GM18511 (cell line): ENCODE measurements at regions not wholly inside any gene's neighbourhood (a gene's known extent, or its start where the extent isn't known, plus 50 kb on each side); places are given as distances from the start of the nearest gene placed in this dataset.
A peak's percentile ranks its signal among the peaks of the same experiment; 100 is the strongest.
"Not testable (repeated sequence)": the region's sequence is repeated elsewhere in the genome, so short reads cannot be mapped to it uniquely, and the experiment has no call there.

ENCODE experiments used
- ATAC-seq: cut with Tn5 transposase; IDR thresholded peaks from one replicate; pipeline ENCODE4 v1.9.1; 2021; ENCODE audit warnings: mild to moderate bottlenecking, moderate library complexity; ENCODE audit not compliant: unreplicated experiment

DNA sequence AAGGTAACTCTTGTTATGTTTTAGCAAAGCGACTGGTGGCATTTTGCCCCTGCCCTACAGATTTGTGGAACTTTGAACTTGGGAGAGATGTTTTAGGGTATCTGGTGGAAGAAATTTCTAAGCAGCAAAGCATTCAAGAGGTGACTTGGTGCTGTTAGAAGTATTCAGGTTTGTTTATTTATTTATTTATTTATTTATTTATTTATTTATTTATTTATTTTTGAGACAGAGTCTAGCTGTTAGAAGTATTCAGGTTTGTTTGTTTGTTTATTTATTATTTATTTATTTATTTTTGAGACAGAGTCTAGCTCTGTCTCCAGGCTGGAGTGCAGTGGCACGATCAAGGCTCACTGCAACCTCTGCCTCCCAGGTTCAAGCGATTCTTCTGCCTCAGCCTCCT lies 89.8 kb upstream of the DDHD1 start:
- not testable (repeated sequence) for ATAC-seq

DNA sequence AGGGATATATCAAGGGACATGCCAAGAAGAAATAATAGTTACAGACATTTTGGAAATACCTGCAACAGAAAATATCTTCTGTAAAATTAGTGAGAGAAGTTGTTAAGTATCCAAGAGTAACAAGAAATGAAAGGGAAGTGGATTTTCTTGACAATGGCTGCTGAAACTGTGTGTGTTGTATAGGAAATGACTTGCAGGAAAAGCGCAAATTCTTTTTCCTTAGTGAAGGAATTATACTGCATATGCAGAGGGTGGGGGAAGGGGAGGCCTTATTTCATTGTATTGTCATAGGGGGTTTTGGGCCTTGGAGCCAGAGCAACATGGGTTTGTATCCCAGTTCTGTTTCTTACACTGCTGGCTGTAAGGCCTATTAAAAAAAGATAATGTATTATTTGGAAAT lies 84.4 kb upstream of the DDHD1 start:
- ATAC-seq = no peak

DNA sequence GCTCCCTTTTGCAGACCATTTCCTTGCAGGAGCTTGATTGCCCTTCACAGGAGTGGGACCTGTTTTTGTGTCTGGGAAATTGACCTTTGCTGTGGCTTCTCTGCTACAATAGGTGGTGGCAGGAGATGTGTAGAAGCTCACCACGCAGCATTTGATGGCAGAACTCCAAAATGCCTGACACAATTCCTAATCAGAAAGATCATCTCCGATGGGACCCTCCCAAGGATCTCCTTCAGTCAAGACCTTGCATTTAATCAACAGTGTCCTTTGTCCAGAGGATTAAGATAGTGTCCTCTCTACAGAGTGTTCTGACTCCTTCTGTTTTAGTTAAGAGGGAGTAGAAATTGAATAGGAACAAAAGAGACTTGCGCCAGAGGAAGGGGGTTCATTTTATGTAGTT lies 83.6 kb upstream of the DDHD1 start:
- ATAC-seq = no peak

DNA sequence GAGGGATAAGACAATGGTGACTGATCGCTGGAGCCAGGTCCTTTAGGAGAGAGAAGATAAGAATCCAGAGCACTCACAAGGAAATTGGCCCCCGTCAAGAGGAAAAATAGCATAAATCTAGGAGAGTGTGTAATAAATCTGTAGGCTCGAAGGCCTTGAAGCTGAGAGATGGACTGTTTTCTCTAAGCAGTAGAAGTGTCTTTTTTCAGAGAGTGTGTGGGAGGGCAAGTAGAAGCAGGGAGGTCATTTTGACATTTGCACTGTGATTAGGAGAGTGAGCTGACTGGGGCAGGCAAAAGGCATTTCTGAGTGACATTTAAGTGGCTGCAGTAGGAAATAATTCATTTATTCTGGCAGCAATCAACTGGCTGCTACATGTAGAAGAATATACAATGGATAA lies 78.0 kb upstream of the DDHD1 start:
- ATAC-seq = no peak

DNA sequence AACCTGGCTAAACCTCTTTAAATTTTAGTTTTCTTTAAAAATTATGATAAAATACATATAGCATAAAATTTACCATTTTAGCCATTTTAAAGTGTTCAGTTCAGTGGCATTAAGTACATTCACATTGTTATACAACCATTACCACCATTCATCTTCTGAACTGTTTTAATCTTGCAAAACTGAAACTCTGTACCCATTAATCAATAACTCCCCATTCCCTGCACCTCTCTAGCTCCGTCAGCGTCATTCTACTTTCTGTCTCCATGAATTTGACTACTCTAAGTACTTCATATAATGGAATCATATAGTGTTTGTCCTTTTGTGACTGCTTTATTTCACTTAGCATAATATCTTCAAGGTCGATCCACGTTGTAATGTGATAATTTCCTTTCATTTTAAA lies 75.8 kb upstream of the DDHD1 start:
- ATAC-seq = no peak

DNA sequence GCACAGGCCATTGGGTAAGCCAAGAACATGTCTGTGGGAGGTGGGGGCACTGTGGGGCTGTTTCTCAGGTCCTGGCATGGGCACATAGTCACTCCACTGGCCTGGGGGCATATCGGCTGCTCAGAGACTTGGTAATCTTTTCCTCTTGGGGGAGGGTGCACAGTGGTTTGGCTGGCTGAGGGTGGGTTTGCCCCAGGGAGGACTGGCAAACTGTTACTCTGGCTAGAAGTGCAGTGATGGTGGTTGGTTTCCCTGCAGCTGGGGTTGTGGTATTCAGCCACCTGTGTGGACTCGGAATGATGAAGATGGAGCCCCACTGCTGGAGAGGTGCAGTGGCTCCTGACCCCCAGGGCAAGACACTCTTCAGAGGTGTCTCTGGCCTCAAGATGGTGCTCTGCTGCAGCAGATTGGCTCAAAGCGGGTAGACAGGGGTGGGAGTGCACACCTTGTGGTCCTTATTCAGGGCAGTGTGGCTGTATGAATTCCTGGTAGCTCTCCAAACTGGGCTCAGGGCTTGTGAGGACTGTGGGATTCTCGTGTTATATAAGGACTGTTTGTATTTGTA lies 74.1 kb upstream of the DDHD1 start:
- no peak for ATAC-seq

DNA sequence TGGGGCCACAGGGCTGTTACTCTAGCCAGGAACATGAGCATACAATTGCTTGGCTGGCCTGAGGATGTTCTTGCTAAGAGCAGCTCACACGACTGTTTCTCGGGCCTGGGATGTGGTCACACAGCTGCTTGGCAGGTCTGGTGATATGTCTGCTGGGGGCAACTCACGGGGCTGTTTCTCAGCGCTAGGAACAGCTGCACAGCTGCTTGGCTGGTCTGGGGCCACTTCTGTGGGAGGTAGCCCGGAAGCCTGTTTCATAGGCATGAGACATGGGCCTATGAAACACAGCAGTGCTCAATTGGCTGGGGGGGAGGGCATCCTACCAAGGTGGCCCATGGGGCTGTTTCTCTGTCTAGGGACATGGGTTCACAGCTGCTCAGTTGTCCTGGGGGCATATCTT lies 73.4 kb upstream of the DDHD1 start:
- no peak for ATAC-seq

DNA sequence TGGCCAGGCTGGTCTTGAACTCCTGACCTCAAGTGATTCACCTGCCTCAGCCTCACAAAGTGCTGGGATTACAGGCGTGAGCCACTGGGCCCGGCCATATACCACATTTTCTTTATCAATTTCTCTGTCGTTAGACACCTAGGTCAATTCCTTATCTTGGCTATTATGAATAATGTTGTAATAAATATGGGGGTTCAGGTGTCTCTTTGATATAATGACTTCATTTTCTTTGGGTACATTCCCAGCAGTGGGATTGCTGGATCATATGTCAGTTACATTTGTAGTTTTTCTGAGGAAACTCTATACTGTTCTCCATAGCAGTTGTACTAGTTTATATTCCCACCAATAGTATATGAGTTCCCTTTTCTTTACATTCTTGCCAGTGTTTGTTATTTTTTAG lies 67.8 kb upstream of the DDHD1 start:
- ATAC-seq = no peak

DNA sequence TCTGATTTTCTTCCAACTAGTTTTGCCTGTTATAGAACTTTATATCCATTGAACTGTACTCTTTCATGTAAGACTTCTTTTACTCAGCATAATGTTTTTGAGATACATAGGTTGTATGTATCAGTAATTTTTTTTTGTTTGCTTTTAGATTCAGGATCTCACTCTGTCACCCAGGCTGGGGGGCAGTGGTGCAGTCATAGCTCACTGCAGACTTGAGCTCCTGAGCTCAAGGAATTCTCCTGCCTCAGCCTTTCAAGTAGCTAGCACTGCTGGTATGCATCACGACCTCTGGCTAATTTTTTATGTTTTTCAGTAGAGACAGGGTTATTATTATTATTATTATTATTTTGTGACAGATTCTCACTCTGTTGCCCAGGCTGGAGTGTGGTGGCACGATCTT lies 65.0 kb upstream of the DDHD1 start:
- ATAC-seq = no peak

DNA sequence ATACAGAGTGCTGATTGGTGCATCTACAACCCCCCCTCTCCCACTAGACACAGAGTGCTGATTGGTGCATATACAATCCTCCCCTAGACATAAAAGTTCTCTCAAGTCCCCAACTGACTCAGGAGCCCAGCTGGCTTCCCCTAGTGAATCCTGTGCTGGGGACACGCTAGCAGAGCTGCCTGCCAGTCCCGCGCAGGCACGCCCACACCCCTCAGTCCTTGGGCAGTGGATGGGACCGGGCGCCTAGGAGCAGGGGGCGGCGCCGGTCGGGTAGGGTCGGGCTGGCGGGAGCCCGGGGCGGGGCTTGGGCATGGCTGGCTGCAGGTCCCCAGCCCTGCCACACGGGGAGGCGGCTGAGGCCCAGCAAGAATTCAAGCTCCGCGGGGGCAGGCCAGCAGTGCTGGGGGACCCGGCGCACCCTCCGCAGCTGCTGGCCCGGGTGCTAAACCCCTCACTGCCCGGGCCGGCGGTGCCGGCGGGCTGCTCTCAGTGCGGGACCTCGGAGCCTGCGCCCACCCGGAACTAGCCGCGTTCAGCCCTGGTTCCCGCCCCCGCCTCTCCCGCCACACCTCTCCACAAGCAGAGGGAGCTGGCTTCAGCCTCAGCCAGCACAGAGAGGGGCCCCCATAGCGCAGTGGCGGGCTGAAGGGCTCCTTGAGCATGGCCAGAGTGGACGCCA lies 64.3 kb upstream of the DDHD1 start:
- ATAC-seq = peak; percentile 99

DNA sequence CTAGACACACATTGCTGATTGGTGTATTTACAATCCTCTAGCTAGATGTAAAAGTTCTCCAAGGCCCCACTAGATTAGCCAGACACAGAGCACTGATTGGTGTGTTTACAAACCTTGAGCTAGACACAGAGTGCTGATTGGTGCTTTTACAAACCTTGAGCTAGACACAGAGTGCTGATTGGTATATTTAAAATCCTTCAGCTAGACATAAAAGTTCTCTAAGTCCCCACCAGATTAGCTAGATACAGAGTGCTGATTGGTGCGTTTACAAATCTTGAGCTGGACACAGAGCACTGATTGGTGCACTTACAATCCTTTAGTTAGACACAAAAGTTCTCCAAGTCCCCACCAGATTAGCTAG lies 63.8 kb upstream of the DDHD1 start:
- not testable (repeated sequence) for ATAC-seq

DNA sequence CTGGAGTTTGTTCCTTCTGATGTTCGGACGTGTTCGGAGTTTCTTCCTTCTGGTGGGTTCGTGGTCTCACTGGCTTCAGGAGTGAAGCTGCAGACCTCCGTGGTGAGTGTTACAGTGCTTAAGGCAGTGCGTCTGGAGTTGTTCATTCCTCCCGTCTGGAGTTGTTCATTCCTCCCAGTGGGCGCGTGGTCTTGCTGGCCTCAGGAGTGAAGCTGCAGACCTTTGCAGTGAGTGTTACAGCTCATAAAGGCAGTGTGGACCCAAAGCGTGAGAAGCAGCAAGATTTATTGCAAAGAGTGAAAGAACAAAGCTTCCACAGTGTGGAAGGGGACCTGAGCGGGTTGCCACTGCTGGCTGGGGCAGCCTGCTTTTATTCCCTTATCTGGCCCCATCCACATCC lies 63.4 kb upstream of the DDHD1 start:
- not testable (repeated sequence) for ATAC-seq

DNA sequence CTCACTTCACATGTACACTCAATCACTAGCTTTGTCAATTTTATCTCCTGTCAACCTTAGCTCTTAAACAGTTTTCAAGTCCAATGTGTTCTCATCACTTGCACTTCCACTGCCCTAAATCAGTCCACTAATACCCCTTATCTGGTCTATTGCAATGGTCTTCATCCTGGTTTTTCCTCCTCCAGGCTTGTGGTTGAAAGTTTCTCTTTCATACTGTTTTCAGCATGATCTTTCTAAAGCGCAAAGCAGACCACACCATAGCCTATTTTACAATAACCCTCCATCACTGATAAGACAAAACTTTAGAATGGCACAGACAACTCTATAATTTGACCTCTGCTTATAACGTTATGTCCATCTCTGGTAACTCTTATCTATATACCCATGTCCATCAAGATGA lies 62.0 kb upstream of the DDHD1 start:
- ATAC-seq = no peak

DNA sequence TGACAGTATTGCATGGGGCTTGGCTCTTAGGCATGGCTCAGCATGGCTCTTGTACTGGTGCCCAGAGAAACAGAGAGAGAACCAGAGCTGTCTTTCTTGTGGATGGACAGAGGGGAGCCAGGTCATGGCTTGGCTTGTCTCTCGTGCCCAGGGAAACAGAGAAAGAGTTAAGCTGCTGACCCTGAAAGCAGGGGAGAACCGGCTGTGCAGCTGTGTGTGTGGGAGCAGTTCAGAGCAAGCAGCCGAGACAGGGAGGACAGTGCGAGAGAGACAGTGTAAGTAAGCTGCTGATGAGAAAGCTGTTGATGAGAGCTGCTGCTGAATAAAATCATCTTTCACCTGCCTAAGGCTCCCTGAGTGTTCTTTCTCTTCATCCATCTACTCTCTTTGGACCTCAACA lies 61.3 kb upstream of the DDHD1 start:
- no peak for ATAC-seq

DNA sequence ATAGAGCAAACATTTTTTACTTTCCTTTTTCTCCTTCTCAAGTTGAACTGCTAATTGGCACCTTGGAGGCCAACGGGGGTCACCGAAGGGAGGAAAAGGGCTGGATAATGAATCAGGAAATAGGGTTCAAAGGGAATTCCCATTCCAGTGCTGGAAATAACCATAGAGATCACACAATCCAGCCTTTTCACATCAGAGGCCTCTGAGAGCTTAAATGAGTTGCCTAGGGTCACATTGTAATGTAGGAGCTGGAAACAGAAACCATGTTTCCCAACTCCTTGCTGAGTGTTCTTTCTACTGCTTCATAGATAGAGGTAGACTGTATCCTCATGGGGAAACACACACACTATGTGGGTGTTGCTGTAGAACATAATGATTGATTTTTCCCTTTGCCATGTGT lies 60.6 kb upstream of the DDHD1 start:
- no peak for ATAC-seq

DNA sequence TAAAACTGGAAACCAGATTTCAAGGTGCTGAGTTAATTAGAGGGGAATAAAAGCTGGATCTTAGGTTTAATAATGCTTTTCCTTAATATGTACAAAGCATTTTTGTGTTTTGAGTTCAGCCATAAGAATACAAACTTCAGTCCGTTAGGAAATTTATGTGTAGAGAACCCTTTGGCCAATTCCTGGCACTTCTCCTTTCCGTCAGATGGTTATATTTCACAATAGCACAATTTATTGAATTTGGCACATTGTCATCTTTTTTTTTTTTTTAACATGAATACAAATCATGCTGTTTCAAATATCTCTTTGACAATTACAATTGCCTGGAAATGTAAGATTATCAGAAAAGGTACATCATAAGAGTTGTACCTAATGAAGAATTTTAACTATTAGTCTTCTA lies 56.2 kb upstream of the DDHD1 start:
- ATAC-seq = no peak
